AG09309 (cell line): ENCODE measurements at regions not wholly inside any gene's neighbourhood (a gene's known extent, or its start where the extent isn't known, plus 50 kb on each side); places are given as distances from the start of the nearest gene placed in this dataset.

Source experiments
- DNase-seq: peaks from one replicate; pipeline ENCODE4 v3.0.0-alpha.2; 2010; ENCODE audit warnings: low read depth
- H3K4me3 ChIP-seq: 2 replicates; pipeline ENCODE4 v1.5.1; 2011; ENCODE audit warnings: mild to moderate bottlenecking, low read depth, low read length, moderate library complexity; ENCODE audit not compliant: control insufficient read depth
- CTCF ChIP-seq: IDR thresholded peaks from 2 replicates; pipeline ENCODE4 v1.5.1; 2011; ENCODE audit warnings: mild to moderate bottlenecking, low read depth, low read length, inconsistent platforms; ENCODE audit not compliant: insufficient read depth, control insufficient read depth; ENCODE audit errors: missing control alignments

GRCh38 chr6:62345962-62346689, 60.1 kb upstream of the KHDRBS2 start:
- DNase-seq, result no peak
- no peak overlapping the region for H3K4me3 ChIP-seq
- no peak for TF ChIP-seq CTCF

- H3K4me3 ChIP-seq, result no peak overlapping the region
- DNase-seq, result no peak
- no peak for TF ChIP-seq CTCF
These were observed 59.4 kb upstream of the KHDRBS2 start for GRCh38 chr6:62345446-62345845.

DNA sequence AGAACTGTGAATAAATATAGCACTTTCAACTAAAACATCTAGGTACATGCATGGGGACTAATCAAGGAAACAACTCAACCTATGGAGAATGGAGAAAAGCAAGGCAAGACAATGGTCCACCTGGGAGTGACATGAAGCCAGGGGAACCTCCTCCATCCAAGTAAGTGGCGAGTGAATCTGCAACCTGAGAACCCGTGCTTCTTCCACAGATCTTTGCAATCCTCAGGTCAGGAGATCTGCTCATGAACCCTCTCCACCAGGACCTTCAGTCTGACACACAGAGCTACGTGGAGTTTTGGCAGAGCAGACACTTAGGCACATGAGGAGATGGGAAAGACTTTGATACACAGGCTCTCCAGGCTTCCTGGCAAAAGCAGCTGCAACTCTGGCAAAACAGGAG, 58.8 kb upstream of the KHDRBS2 start:
- no peak for TF ChIP-seq CTCF
- H3K4me3 ChIP-seq, result no peak overlapping the region
- no peak for DNase-seq

- no peak for DNase-seq
- no peak overlapping the region for H3K4me3 ChIP-seq
- no peak for TF ChIP-seq CTCF
These were observed 52.5 kb upstream of the KHDRBS2 start for GRCh38 chr6:62338477-62338876.
